ENCODE measurements at regions not wholly inside any gene's neighbourhood (a gene's known extent, or its start where the extent isn't known, plus 50 kb on each side); places are given as distances from the start of the nearest gene placed in this dataset.

DNA sequence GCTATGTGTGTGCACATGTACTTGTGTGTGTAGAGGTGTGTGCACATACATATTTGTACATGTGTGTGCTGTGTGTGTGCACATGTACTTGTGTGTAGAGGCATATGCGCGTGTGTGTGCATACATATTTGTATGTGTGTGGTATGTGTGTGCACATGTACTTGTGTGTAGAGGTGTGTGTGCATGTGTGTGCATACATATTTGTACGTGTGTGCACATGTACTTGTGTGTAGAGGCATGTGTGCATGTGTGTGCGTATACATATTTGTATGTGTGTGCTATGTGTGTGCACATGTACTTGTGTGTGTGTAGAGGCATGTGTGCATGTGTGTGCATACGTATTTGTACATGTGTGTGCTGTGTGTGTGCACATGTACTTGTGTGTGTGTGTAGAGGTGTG is 291.9 kb downstream of the AJAP1 start:
- H2AFZ ChIP-seq (ENCODE audit: insufficient read depth, low read depth, low read length, poor library complexity, severe bottlenecking), result no peak overlapping the region
- POLR2A ChIA-PET, result no interaction called here
- no peak for TF ChIP-seq EZH2 (IDR thresholded peaks at IDR 0.05; ENCODE audit: borderline replicate concordance, insufficient read depth, low read depth, low read length, poor library complexity, severe bottlenecking)
- TF ChIP-seq, protein P1, sequence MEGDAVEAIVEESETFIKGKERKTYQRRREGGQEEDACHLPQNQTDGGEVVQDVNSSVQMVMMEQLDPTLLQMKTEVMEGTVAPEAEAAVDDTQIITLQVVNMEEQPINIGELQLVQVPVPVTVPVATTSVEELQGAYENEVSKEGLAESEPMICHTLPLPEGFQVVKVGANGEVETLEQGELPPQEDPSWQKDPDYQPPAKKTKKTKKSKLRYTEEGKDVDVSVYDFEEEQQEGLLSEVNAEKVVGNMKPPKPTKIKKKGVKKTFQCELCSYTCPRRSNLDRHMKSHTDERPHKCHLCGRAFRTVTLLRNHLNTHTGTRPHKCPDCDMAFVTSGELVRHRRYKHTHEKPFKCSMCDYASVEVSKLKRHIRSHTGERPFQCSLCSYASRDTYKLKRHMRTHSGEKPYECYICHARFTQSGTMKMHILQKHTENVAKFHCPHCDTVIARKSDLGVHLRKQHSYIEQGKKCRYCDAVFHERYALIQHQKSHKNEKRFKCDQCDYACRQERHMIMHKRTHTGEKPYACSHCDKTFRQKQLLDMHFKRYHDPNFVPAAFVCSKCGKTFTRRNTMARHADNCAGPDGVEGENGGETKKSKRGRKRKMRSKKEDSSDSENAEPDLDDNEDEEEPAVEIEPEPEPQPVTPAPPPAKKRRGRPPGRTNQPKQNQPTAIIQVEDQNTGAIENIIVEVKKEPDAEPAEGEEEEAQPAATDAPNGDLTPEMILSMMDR (IDR thresholded peaks at IDR 0.05), result no peak
- H3K79me2 ChIP-seq (ENCODE audit: control insufficient read depth, insufficient read depth, low read length), result no peaks in the 10 kb centered on the region
- WGBS (ENCODE audit: insufficient coverage), result 90% methylated on average over 5 of the region's 5 CpGs
- intact Hi-C loops (cut with micrococcal nuclease), result no loop called here
- no peak overlapping the region for H3K4me2 ChIP-seq (replicated peaks; ENCODE audit: low read depth, low read length, poor library complexity, severe bottlenecking)
- H4K20me1 ChIP-seq (ENCODE audit: control insufficient read depth, insufficient read depth, low read length, poor library complexity, severe bottlenecking), result no peaks in the 10 kb centered on the region
- no peak overlapping the region for H3K4me3 ChIP-seq (ENCODE audit: control extremely low read depth in 1 of 5, extremely low read depth in 1 of 5, insufficient read depth in 1 of 5, low read depth in 2 of 5, low read length in 4 of 5)
- ATAC-seq (ENCODE audit: low read depth) (no peak), DNase-seq (no peak)
- Mint-ChIP-seq H3K4me3 (no peak overlapping the region), H3K27me3 (peaks cover 8% of the 10 kb centered on the region), H3K9me3 (ENCODE audit: insufficient read depth) (peaks cover 2% of the 10 kb centered on the region), H3K4me1 (no peaks in the 10 kb centered on the region), H3K27ac (no peak overlapping the region)
- peaks cover 0 to 4% (median 0%) of the 10 kb centered on the region in 3 donors for H3K9me3 ChIP-seq (ENCODE audit: control extremely low read depth in 1 of 3, control insufficient read depth in 2 of 3, insufficient read depth in 1 of 3, low read length in 2 of 3)
- no peaks in the 10 kb centered on the region for H3K36me3 ChIP-seq (replicated peaks in 1 of 2; ENCODE audit: control extremely low read depth in 1 of 2, control insufficient read depth in 1 of 2, extremely low read depth in 1 of 2, insufficient read depth in 2 of 2, low read length in 1 of 2)
- no peaks in the 10 kb centered on the region for H3K4me1 ChIP-seq (ENCODE audit: control insufficient read depth in 2 of 2, insufficient read depth in 2 of 2, low read length in 2 of 2)
- no peak overlapping the region for H3K27ac ChIP-seq (ENCODE audit: low read length in 2 of 2)
- CTCF ChIA-PET, result no interaction called here
- no peaks in the 10 kb centered on the region for H3K27me3 ChIP-seq (replicated peaks in 1 of 4; ENCODE audit: control extremely low read depth in 1 of 4, control insufficient read depth in 3 of 4, insufficient read depth in 4 of 4, low read length in 3 of 4)
- no peak overlapping the region for H3K9ac ChIP-seq (ENCODE audit: low read length)

DNA sequence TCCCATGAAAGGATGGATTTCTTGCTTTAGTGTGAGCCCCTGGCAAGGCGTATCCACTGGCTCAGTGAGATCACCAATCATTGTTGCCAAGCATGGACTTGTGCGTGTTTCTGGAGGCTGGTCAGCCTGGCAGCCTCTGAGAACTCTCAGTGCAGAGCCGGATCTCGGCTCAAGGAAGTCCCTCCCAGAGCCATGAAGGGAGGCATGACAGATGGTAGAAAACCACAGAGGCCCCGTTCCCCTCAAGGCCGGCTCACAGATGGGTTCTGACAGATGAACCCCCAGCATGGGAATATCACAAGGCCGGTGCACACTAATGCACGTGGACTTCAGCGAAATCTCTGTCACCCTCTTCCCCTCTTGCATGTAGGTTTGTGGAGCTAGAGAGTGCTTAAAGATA is 290.5 kb downstream of the AJAP1 start:
- CTCF ChIA-PET, result no interaction called here
- intact Hi-C loops (cut with micrococcal nuclease), result no loop called here

More for the DNA sequence above, 290.5 kb downstream of the AJAP1 start:
- no peaks in the 10 kb centered on the region for H3K79me2 ChIP-seq (ENCODE audit: control insufficient read depth, insufficient read depth, low read length)
- Mint-ChIP-seq H3K27ac (no peak overlapping the region), H3K9me3 (ENCODE audit: insufficient read depth) (peaks cover 2% of the 10 kb centered on the region), H3K4me1 (no peaks in the 10 kb centered on the region), H3K27me3 (peaks cover 6% of the 10 kb centered on the region), H3K4me3 (no peak overlapping the region)
- H3K9me3 ChIP-seq (ENCODE audit: control extremely low read depth in 1 of 3, control insufficient read depth in 2 of 3, insufficient read depth in 1 of 3, low read length in 2 of 3), result peaks cover 0 to 7% (median 0%) of the 10 kb centered on the region in 3 donors
- H3K27ac ChIP-seq (ENCODE audit: low read length in 2 of 2), result no peak overlapping the region
- no peak for DNase-seq
- TF ChIP-seq EZH2 (IDR thresholded peaks at IDR 0.05; ENCODE audit: borderline replicate concordance, insufficient read depth, low read depth, low read length, poor library complexity, severe bottlenecking), result no peak
- TF ChIP-seq, protein P1 (IDR thresholded peaks at IDR 0.05), result no peak
- ATAC-seq (ENCODE audit: low read depth), result no peak
- no peaks in the 10 kb centered on the region for H3K36me3 ChIP-seq (replicated peaks in 1 of 2; ENCODE audit: control extremely low read depth in 1 of 2, control insufficient read depth in 1 of 2, extremely low read depth in 1 of 2, insufficient read depth in 2 of 2, low read length in 1 of 2)
- no peak overlapping the region for H3K9ac ChIP-seq (ENCODE audit: low read length)
- no peak overlapping the region for H3K4me2 ChIP-seq (replicated peaks; ENCODE audit: low read depth, low read length, poor library complexity, severe bottlenecking)
- H4K20me1 ChIP-seq (ENCODE audit: control insufficient read depth, insufficient read depth, low read length, poor library complexity, severe bottlenecking), result no peaks in the 10 kb centered on the region
- 61% methylated on average over 6 of the region's 9 CpGs for WGBS (ENCODE audit: insufficient coverage)
- H3K27me3 ChIP-seq (replicated peaks in 1 of 4; ENCODE audit: control extremely low read depth in 1 of 4, control insufficient read depth in 3 of 4, insufficient read depth in 4 of 4, low read length in 3 of 4), result no peaks in the 10 kb centered on the region
- no peaks in the 10 kb centered on the region for H3K4me1 ChIP-seq (ENCODE audit: control insufficient read depth in 2 of 2, insufficient read depth in 2 of 2, low read length in 2 of 2)
- H3K4me3 ChIP-seq (ENCODE audit: control extremely low read depth in 1 of 5, extremely low read depth in 1 of 5, insufficient read depth in 1 of 5, low read depth in 2 of 5, low read length in 4 of 5), result no peak overlapping the region
- H2AFZ ChIP-seq (ENCODE audit: insufficient read depth, low read depth, low read length, poor library complexity, severe bottlenecking), result no peak overlapping the region
- POLR2A ChIA-PET, result no interaction called here
